ENCODE measurements at regions not wholly inside any gene's neighbourhood (a gene's known extent, or its start where the extent isn't known, plus 50 kb on each side); places are given as distances from the start of the nearest gene placed in this dataset.

DNA sequence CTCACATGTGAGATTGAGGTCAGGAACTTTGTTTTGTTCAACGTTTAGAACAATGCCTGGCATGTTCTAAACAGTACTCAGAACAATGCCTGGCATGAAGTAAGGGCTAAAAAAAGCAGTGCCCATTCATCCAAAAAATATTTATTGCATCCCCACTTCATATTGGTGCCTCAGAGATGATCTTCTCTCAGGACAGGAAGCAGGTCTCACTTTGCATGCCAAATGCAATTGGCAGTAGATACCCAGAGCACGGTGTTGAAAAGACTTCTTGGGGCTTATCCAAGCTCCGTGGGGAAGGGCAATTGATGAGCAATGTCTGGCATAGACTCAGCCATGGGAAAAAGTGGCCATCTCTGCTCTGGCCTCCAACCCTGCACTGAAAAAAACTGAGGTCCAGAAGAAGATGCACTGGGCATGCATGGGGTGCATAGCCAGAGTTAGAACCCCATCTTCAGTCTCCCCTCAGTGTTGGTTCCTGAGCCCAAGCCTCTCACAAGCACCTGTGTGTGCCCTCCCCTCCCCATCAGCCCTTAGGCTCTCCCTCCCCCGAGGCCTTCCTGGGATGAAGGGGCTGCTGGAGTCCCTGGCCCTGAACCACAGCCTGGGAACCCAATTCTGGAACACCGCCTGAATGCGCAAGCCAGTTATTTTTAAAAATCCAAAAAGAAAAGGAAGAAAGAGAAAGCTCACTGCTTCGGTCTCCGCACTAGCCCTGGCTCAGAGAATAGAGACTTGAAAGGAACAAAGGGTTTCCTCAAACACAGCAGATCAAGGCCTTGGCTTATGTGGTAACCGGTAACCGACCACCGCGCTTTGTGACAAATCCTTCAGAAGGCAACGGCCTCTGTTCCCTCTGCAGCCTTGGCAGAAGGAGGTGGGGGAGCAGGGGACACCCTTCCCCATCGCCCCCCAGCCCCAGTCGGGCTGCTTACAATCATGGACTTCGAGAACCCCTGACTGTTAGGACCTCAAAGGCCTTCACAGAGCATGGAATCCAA is 78.5 kb upstream of the SIRPA start:
- peaks cover 3% of the 10 kb centered on the region; the same call in 1 of the 2 replicates for H3K27me3 Mint-ChIP-seq (ENCODE audit: low read depth)
- peaks cover 45% of the 10 kb centered on the region for H3K4me1 Mint-ChIP-seq
- no peak overlapping the region for H3K4me3 Mint-ChIP-seq
- H3K27ac Mint-ChIP-seq: no peak overlapping the region
- TF ChIP-seq ZNF263 (CRISPR knock-in tag; IDR thresholded peaks at IDR 0.05; ENCODE audit: low read depth) (no peak), SMAD4 (CRISPR knock-in tag; IDR thresholded peaks at IDR 0.05) (no peak), IRF2 (CRISPR knock-in tag; IDR thresholded peaks at IDR 0.05; ENCODE audit: borderline replicate concordance, low read depth) (no peak), HMGA2 (CRISPR knock-in tag; IDR thresholded peaks at IDR 0.05) (no peak), NR2C2 (CRISPR knock-in tag; IDR thresholded peaks at IDR 0.05) (no peak), ZNF671 (CRISPR knock-in tag; IDR thresholded peaks at IDR 0.05) (no peak), E2F4 (CRISPR knock-in tag; IDR thresholded peaks at IDR 0.05; ENCODE audit: borderline replicate concordance, low read depth) (no peak), ETV6 (CRISPR knock-in tag; IDR thresholded peaks at IDR 0.05) (no peak), TP53 (CRISPR knock-in tag; IDR thresholded peaks at IDR 0.05) (no peak), FOXK1 (CRISPR knock-in tag; IDR thresholded peaks at IDR 0.05) (no peak)
- TF ChIP-seq, protein P1, sequence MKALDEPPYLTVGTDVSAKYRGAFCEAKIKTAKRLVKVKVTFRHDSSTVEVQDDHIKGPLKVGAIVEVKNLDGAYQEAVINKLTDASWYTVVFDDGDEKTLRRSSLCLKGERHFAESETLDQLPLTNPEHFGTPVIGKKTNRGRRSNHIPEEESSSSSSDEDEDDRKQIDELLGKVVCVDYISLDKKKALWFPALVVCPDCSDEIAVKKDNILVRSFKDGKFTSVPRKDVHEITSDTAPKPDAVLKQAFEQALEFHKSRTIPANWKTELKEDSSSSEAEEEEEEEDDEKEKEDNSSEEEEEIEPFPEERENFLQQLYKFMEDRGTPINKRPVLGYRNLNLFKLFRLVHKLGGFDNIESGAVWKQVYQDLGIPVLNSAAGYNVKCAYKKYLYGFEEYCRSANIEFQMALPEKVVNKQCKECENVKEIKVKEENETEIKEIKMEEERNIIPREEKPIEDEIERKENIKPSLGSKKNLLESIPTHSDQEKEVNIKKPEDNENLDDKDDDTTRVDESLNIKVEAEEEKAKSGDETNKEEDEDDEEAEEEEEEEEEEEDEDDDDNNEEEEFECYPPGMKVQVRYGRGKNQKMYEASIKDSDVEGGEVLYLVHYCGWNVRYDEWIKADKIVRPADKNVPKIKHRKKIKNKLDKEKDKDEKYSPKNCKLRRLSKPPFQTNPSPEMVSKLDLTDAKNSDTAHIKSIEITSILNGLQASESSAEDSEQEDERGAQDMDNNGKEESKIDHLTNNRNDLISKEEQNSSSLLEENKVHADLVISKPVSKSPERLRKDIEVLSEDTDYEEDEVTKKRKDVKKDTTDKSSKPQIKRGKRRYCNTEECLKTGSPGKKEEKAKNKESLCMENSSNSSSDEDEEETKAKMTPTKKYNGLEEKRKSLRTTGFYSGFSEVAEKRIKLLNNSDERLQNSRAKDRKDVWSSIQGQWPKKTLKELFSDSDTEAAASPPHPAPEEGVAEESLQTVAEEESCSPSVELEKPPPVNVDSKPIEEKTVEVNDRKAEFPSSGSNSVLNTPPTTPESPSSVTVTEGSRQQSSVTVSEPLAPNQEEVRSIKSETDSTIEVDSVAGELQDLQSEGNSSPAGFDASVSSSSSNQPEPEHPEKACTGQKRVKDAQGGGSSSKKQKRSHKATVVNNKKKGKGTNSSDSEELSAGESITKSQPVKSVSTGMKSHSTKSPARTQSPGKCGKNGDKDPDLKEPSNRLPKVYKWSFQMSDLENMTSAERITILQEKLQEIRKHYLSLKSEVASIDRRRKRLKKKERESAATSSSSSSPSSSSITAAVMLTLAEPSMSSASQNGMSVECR (CRISPR knock-in tag; IDR thresholded peaks at IDR 0.05; ENCODE audit: borderline replicate concordance): no peak
- TF ChIP-seq, protein P2, sequence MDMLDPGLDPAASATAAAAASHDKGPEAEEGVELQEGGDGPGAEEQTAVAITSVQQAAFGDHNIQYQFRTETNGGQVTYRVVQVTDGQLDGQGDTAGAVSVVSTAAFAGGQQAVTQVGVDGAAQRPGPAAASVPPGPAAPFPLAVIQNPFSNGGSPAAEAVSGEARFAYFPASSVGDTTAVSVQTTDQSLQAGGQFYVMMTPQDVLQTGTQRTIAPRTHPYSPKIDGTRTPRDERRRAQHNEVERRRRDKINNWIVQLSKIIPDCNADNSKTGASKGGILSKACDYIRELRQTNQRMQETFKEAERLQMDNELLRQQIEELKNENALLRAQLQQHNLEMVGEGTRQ (CRISPR knock-in tag; IDR thresholded peaks at IDR 0.05): no peak
- DNase-seq (ENCODE audit: low spot score) (no peak), ATAC-seq (no peak)
- CTCF ChIA-PET: interaction anchor here (0.7 kb wide), 1 partner anchor 14 kb away, joined by 3 read pairs; no protein-coding TSS in a partner anchor
- H3K9me3 Mint-ChIP-seq: no peaks in the 10 kb centered on the region
- no peaks in the 10 kb centered on the region for H3K36me3 Mint-ChIP-seq
- POLR2A ChIA-PET: no interaction called here

GRCh38 chr20:1815502-1816085 is 79.6 kb upstream of the SIRPA start:
- Mint-ChIP-seq H3K9me3 (no peaks in the 10 kb centered on the region), H3K27me3 (ENCODE audit: low read depth) (peaks cover 5% of the 10 kb centered on the region; the same call in 1 of the 2 replicates), H3K36me3 (no peaks in the 10 kb centered on the region), H3K4me3 (no peak overlapping the region), H3K27ac (no peak overlapping the region), H3K4me1 (peaks cover 53% of the 10 kb centered on the region)
- TF ChIP-seq NFATC4 (CRISPR knock-in tag; IDR thresholded peaks at IDR 0.05) (no peak), ZNF219 (CRISPR knock-in tag; IDR thresholded peaks at IDR 0.05; ENCODE audit: borderline replicate concordance) (no peak), GTF2I (CRISPR knock-in tag; conservative IDR thresholded peaks at IDR 0.05) (no peak), ATF1 (CRISPR knock-in tag; IDR thresholded peaks at IDR 0.05) (no peak), EMX1 (CRISPR knock-in tag; IDR thresholded peaks at IDR 0.05) (no peak), MLX (CRISPR knock-in tag; IDR thresholded peaks at IDR 0.05) (no peak), ZSCAN18 (CRISPR knock-in tag; IDR thresholded peaks at IDR 0.05) (no peak), HMGXB4 (CRISPR knock-in tag; IDR thresholded peaks at IDR 0.05) (no peak), NR1H2 (CRISPR knock-in tag; IDR thresholded peaks at IDR 0.05) (no peak), ZNF423 (CRISPR knock-in tag; IDR thresholded peaks at IDR 0.05) (no peak), E2F5 (CRISPR knock-in tag; IDR thresholded peaks at IDR 0.05) (no peak), PRRX2 (CRISPR knock-in tag; IDR thresholded peaks at IDR 0.05) (no peak)
- DNase-seq (ENCODE audit: low spot score) (no peak), ATAC-seq (no peak)
- CTCF ChIA-PET: no interaction called here
- POLR2A ChIA-PET: no interaction called here

All from WTC11 (cell line).